ENCODE measurements at regions not wholly inside any gene's neighbourhood (a gene's known extent, or its start where the extent isn't known, plus 50 kb on each side); places are given as distances from the start of the nearest gene placed in this dataset.
"Not testable (repeated sequence)": the region's sequence is repeated elsewhere in the genome, so short reads cannot be mapped to it uniquely, and the experiment has no call there.

DNA sequence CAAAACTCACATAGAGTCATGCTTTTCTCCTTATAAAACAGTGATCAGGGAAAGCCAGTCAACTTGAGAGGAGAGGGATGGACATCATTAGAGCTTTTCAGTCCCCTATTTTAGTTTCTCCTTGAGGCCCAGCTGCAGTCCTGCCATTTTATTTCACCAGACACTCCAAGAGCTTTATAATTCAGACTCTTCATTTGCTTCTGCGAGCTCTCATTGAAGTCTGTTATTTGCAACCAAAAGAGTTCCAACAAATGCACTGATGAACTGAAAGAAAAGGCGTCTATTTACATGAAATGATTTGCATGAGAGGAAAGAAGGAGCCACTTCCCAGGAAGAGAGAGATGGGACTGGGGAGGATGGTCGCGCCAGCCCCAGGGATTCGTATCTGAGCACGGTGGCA is 86.8 kb downstream of the NDUFA12 start:
- DNase-seq (ENCODE audit: low read depth in 4 of 4, low spot score in 3 of 4) = no peak

DNA sequence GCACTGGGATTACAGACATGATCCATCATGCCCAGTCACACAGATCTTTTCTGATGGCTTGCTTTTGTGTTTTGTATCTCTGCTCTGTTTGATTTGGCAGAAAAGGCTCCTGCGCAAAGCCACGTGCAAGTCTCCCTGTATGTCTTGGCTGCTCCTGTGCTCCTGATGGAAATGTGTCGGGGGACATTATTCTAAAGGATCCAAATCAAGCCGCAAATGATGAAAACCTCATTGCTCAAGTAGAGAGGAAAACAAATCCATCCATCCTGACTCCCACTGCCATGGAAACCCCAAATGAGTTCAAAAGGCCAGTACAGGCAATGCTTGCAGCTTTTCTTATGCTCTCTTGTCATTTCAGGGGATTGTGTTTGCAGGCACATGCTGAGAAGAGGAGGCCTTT is 93.8 kb downstream of the NDUFA12 start:
- no peak for DNase-seq (ENCODE audit: low read depth in 4 of 4, low spot score in 3 of 4)

DNA sequence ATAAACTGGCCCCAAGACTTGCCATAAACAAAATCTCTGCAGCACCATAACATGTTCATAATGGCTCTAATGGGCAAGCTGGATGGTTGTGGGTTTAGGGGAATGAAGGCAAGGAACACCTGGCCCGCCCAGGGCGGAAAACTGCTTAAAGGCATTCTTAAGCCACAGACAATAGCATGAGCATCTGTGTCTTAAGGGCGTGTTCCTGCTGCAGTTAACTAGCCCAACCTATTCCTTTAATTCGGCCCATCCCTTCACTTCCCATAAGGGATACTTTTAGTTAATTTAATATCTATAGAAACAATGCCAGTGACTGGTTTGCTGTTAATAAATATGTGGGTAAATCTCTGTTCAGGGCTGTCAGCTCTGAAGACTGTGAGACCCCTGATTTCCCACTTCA is 97.7 kb downstream of the NDUFA12 start:
- not testable (repeated sequence) for DNase-seq (ENCODE audit: low read depth in 4 of 4, low spot score in 3 of 4)

DNA sequence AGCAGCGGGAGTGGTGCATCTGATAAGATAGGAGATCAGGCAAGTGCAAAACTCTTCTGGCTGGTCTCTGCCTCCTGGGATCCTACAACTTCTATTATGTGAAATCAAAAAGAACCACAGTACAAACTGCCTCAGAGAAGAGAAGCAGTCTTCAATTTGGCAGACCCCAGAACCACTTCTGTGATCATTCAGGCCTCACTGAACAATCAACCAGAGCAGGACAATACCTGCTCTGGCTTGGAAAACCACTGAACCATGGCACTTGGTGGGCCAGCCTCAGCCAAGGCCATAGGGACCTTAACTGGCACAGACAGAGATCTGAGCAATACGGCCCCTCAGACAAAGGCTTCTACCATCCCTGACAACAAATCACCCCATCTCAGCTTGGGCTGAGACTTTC is 103.0 kb downstream of the NDUFA12 start:
- no peak for DNase-seq (ENCODE audit: low read depth in 4 of 4, low spot score in 3 of 4)

DNA sequence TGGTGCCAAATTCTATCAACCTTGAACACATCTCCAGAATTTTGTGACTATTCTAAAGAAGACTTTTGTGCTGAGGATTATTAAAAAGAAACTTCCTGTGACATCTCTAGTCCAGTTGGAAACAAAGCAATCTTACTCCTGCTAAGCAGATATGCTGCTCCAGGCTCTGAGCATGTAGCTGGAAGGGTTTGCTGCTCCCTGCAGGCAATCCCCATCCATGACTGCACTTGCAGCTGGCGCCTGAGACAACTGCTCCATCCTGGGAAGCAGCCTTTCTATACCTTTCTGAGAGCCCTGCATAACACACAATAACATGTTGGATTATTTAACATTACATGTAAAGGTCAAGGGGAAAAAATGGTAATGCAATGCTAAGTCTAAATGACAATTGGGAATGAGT is 105.1 kb downstream of the NDUFA12 start:
- no peak for DNase-seq (ENCODE audit: low read depth in 4 of 4, low spot score in 3 of 4)

DNA sequence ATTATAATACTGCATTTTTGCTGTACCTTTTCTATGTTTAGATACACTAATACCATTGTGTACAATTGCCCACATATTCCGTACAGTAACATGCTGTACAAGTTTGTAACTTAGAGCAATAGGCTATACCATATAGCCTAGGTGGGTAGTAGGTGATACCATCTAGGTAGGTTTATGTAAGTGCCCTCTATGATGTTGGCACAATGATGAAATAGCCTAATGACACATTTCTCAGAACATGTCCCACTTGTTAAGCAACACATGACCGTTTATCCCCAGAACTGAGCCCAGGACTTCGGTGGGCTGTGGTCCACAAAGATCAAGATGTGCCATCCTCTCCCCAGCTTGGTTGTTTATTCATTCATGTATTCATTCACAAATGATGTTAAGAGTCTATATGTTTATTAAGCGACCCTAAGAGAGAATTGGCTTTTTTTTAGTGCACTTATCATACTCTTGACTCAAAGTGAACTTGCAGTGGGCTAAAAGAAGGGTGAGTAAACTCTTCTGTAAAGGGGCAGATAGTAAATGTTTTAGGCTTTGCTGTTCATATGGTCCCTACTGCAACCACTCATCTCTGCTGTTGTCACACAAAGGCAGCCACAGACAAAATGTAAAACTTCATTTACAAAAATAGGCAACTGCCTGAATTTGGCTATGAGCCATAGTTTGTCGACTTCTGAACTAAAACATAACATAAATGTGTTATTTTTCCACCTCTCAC is 110.8 kb downstream of the NDUFA12 start:
- no peak for DNase-seq (ENCODE audit: low read depth in 4 of 4, low spot score in 3 of 4)

DNA sequence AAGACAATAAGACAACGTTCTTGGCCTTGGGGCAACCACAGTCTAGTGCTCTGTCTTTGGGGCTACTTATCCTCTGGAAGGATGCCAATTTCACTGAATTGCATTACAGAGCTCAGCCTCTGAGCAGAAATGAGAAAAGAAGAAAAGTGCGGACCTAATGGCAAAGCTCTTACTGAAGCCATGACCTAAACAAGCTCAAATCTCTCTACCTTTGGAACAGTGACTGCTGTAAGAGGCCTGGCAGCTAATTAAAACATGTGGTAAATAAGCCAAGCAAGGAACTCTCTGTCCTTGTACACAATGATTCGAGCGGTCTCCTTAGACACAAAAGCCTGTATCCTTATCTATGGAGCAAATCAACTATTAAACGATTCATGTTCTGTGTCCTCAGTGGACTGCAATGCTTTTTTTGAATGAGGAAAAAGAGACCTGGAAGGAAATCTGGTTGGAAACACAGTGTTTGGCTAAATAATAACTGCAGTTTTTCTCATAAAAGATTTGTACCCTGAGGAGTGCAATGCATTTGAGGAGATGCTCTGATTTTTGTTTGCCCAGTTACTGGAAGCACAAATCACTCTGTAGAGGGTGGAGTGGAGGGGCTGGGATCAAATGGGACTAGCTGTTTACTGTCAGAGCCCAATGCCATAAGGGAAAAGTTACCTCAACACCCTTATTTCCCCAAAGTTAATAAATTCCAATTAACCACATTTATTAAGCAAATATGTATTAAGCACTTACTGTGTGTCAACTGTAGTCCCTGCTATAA is 113.9 kb downstream of the NDUFA12 start:
- DNase-seq (ENCODE audit: low read depth in 4 of 4, low spot score in 3 of 4) = no peak

DNA sequence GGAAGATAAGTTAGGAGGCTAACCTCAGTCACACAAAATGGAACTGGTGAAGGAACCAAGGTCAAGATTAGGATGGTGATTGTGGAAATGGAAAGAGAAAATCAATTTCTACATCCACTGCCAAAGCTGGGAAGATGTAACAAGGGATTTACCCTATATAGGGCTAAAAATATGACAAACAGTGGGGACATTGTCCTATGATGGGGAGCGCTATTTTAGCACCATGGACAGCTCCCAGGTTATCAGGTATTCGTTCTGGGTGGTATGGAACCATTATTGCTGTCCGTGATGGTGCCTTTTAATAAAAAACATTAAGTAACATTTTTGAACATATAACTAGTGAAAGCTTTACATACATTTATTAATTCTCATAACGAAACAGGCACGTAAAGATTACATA is 124.0 kb downstream of the NDUFA12 start:
- no peak for DNase-seq (ENCODE audit: low read depth in 4 of 4, low spot score in 3 of 4)

DNA sequence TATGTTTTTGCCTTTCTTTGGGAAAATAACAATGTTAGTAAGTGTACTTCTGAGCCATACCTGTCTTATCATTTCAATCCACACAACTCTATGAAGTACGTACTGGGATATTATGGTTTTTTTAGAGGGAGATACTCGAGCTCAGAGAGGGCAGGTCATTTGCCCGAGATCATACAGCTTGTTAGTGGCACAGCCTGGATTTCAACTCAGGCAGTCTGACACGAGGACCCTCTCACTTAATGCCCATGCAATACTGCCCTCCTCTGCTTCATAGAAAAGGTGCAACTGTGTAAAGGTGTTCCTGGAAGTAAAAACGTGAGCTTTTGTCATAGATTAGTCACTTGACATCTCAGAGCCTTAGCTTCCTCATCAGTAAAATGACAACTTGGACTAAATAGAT is 128.0 kb downstream of the NDUFA12 start:
- no peak for DNase-seq (ENCODE audit: low read depth in 4 of 4, low spot score in 3 of 4)

DNA sequence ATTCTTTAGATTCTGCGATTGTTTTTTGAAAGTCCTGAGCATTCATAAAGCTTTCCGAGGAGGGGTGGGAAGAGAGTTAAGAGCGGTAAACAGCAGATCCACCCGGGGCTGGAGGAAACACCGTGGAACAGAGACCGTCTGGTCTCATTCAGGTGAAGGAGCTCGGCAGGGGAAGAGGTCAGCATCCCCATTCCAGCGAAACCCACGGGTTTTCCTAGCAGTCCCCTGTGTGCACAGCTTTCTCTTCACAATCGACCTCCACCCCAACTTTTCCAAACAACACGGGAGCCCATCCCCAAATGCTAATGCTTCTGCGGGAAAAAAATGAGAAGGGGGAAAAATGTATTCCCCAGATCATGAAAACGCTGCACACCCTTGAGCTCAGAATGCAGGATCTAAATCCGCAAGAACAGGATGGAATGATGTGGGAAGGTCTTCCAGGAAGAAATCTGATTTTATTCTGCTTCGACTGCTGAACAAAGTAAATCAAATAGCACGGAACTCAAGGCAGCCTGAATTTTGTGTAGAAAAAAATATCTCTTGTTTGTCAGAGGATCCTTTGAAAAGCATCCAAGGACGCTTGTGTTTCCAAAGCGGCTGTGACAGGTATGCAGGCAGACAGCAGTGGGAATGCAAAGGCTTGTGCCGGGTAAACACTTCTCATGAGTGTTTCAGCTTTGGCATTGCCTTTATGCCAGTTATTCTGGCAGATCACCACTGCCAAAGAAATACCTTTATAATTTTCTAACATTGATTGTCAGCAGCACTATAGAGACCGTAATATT is 128.8 kb downstream of the NDUFA12 start:
- DNase-seq (ENCODE audit: low read depth in 4 of 4, low spot score in 3 of 4) = no peak

DNA sequence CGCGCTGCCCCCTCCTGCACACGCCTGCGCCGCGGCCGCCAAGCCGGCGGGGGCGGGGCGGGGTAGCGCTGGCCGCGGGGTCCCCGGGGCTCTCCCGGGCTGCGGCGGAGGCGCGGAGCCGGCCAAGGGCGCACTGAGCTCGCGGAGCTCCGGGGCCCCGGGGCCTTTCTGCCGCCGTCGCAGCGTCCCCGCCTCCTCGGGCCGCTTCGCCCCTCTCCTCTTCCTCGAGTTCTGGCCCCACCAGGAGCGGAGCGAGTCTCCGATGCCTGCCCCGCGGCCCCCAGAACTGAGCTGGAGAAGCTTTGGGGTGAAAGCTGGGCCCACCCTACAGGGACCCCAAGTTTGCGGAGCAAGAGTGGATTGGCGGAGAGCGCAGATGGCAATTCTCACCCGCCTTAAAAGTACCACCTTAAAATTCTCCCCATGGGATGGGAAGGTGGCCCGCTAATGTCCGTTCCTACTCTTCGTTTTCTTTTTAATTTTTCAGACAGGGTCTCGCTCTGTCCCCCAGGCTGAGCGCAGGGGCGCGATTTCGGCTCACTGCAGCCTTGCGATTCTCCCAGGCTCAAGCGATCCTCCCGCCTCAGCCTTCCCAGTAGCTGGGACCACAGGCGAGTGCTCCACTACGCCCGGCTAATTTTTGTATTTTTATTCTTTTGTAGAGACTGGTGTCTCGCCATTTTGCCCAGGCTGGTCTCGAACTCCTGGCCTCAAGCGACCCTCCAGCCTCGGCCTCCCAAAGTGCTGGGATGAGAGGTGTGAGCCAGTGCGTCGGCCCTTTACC is 129.6 kb downstream of the NDUFA12 start:
- no peak for DNase-seq (ENCODE audit: low read depth in 4 of 4, low spot score in 3 of 4)

DNA sequence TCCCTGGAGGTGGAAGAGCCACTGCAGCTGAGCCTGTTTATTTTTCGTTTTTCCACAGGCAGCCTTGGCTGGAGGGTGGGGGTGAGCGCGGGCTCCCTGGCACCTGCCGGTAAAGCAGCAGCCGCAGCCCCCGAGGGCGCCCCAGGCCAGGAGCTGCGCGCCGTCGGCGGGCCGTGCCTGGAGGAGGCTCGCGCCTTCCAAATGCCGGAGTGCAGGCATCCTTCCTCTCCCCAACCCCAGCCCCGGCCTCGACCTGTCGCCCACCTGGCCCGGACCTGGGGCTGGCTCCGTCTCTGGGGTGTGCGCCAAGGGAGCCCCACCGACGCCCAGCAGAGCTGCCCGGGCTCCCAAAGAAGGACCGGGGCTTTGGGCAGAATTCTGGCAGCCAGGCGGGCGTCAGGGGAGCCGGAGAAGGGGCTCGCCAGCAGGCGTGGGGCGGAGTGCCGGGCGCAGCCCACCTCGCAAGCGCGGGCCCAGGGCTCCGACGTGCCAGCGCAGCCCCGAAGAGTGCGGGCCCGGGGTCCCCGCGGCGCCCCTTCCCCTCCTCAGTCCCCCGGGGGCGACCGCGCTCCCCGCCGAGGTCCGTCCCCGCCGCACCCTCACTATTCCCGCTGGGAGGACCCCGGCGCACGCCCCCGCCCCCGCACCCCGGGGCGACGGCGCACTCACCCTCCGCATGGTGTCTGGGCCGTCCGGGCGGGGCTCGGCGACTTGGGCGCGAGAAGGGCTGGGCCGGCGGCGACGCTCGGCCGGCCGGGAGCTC is 130.3 kb downstream of the NDUFA12 start:
- DNase-seq (ENCODE audit: low read depth in 4 of 4, low spot score in 3 of 4) = no peak

DNA sequence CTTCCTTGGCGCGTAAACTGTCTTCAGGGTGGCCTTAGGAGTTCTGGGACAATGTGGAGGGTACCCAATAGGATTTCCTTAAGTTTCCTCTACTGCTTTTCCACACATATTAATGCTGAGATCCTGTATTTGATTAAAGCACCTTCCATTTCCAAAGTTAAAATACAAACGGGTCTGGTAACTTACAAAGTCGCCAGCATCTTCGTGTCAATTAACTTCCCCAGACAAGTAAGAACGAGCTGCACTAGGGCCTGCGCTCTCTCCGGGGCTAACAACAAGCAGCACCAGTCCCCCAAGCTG is 130.9 kb downstream of the NDUFA12 start:
- no peak for DNase-seq (ENCODE audit: low read depth in 4 of 4, low spot score in 3 of 4)

DNA sequence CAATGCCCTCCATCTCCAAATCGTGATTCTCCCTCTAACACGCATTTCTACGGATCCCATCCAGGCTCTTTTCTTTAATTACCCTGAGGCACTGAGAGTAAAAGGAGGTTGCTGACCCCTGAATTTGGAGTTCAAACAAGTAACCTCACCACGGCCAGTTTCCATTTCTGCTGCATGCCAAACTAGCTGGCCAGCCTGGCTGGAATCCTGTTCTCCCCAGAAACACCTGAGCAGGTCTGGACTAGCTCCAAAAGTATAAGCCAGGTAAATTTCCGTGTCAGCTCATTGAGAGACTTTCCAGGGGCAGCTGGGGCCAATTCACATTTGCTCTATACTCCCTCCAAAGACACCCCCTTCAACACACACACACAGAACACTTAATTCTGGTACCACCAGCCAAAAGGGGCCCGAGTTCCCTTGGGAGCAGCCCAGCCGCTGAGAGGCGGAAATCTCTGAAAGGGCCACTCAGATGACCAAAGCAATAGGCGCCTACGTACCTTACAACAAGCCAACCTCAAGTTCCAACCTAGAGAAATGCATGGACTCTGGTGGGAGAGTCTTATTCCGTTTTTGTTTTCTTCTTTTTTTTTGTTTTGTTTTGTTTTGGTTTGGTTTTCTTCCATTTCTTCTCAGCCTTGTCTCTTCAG is 131.4 kb downstream of the NDUFA12 start:
- no peak for DNase-seq (ENCODE audit: low read depth in 4 of 4, low spot score in 3 of 4)

DNA sequence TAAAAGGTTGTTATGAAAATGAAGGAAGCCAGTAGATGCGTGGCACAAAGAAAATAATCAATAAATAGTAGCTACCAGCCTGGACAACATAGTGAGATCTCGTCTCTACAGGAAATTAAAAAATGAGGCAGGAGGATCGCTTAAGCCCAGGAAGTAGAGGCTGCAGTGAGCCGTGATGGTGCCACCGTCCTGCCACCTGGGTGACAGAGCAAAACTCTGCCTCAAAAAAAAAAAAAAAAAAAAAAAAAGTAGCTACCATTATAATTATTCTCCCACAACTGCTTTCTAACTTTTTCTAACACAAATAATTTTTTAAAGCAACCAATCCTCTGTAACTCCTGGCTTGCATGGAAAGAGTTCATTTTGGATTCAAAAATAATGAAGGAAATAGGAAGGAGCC is 133.0 kb downstream of the NDUFA12 start:
- no peak for DNase-seq (ENCODE audit: low read depth in 4 of 4, low spot score in 3 of 4)

DNA sequence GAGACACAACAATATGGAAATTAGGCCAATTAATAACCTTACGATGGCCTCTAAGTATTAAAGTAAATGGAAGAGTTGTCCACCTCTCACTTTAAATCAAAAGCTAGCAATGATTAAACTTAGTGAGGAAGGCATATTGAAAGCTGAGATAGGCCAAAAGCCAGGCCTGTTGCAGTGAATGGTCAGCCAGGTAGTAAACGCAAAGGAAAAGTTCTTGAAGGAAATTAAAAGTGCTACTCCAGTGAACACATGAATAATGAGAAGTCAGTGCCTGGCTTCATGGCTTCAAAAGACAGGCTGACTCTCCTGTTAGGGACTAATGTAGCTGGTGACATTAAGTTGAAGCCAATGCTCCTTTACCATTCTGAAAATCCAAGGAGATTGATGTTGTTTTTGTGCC is 135.3 kb downstream of the NDUFA12 start:
- no peak for DNase-seq (ENCODE audit: low read depth in 4 of 4, low spot score in 3 of 4)

DNA sequence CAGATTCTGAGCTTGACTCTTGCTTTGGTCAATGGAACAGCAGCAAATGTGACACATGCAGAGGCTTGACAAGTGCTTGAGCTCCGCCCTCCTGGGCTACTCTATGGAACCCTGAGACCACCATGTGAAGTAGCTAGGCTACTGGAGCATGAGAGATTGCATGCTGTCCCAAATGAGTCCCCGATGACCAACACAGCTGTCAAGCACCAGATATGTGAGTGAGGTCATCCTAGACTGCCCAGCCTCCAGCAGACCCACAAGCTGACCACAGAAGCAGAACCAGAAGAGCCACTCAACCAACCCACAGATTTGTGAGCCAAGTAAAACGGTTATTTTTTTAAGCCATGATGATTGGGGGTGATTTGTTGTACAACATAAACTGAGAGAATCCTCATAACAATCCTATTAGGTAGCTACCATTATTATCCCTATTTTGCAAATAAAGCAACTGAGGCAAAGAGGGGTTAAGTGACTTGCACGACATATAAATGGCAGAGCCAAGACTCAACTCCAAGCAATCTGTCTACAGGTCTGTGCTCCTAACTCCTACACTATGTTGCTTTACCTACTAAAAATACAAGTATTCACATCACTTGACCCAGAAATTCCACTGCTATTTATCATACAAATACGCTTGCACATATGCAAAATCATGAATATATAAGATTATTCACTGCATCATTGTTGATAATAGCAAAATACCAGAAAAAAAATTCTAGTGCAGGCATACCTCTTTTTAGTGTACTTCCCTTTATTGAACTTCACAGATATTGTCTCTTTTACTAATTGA is 136.2 kb downstream of the NDUFA12 start:
- no peak for DNase-seq (ENCODE audit: low read depth in 4 of 4, low spot score in 3 of 4)

DNA sequence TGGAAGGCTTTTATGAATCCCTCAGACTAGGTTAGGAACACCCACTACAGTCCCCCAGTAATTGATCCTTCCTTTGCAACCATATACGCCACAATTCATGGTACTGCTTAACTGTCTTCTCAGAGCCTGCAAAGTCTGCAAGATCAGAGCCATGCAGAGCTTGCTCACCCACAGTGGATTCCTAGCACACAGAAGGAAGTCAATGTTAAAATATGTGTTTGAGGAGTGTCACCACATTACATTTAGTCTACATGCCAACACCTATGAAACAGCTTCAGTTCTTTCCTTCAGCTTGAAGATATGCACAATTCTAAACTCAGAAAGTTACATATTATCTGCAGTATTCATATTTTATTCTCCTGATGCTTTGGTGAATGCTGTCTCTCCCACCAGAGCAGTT is 138.5 kb downstream of the NDUFA12 start:
- DNase-seq (ENCODE audit: low read depth in 4 of 4, low spot score in 3 of 4) = no peak
